ENCODE measurements at regions not wholly inside any gene's neighbourhood (a gene's known extent, or its start where the extent isn't known, plus 50 kb on each side); places are given as distances from the start of the nearest gene placed in this dataset.

DNA sequence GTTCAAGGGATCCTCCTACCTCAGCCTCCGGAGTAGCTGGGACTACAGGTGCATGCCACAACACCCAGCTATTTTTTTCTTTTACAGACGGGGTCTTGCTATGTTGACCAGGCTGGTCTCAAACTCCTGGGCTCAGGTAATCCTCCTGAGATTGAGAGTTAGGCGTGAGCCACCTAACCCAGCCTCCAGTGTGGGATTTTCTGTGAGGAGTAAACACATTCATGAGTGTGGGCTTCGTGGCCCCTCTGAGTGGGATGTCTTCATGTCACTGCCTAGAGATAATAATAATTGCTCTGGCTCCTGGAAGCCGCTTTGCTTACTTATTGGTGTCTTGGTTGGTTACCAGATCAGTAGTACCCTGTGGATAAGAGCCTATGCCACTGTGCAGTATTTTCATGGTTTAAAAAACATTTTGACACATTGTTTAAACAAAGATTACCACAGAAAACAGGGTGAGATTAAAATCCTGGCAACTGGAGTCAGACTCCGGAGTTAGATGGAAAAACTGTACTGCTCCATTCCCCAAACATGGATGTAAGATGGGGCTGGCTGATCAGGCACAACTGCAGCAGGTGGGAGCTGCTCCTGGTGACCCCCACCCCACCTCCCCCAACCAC, 159.1 kb upstream of the RAB4A start:
- no peak for DNase-seq (ENCODE audit: extremely low read depth, insufficient read length)
- H3K27me3 ChIP-seq (replicated peaks; ENCODE audit: control insufficient read depth, insufficient read depth, low read length), result no peaks in the 10 kb centered on the region; the same call in 1 of the 2 replicates
- H3K36me3 ChIP-seq (ENCODE audit: control insufficient read depth, insufficient read depth, low read length), result no peaks in the 10 kb centered on the region
- TF ChIP-seq, protein P1, sequence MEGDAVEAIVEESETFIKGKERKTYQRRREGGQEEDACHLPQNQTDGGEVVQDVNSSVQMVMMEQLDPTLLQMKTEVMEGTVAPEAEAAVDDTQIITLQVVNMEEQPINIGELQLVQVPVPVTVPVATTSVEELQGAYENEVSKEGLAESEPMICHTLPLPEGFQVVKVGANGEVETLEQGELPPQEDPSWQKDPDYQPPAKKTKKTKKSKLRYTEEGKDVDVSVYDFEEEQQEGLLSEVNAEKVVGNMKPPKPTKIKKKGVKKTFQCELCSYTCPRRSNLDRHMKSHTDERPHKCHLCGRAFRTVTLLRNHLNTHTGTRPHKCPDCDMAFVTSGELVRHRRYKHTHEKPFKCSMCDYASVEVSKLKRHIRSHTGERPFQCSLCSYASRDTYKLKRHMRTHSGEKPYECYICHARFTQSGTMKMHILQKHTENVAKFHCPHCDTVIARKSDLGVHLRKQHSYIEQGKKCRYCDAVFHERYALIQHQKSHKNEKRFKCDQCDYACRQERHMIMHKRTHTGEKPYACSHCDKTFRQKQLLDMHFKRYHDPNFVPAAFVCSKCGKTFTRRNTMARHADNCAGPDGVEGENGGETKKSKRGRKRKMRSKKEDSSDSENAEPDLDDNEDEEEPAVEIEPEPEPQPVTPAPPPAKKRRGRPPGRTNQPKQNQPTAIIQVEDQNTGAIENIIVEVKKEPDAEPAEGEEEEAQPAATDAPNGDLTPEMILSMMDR (IDR thresholded peaks at IDR 0.05; ENCODE audit: insufficient read depth, low read length, poor library complexity, severe bottlenecking), result no peak
- no peak overlapping the region for H3K4me3 ChIP-seq (replicated peaks; ENCODE audit: low read depth, low read length)

DNA sequence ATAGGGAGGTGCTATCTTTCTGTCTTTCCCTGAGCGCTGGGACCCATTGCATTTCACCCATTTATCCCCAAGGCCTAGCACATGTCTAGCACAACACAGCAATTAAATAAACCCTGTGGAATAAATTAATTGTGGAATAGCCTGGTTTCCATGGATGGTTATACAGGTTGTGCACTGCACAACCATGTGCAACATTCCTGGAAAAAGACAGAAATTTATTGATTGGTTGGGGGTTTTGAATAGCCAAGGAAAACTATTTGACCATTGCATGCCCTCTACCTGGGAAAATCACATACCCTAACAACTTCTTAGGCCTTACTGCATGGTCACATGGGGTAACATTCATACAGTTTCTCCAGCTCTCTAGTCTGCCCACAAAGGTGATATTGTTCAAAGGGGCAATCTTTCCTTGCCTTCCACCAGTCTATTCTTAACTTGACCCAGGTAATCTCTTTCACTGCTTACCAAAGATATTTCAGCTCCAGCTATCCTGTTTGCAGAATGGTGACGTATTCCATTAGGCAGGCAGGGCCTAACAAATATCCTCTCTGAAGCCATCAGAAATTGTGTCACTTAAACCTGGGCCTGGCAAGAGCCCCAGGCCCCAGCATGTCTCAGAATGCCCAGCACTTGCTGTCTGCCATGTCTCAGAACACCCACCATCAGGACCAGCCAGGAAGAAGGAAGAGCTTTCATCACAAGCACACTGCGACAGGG, 157.9 kb upstream of the RAB4A start:
- Histone ChIP-seq H3K27me3 (replicated peaks; ENCODE audit: control insufficient read depth, insufficient read depth, low read length) (no peaks in the 10 kb centered on the region; the same call in 1 of the 2 replicates), H3K36me3 (ENCODE audit: control insufficient read depth, insufficient read depth, low read length) (no peaks in the 10 kb centered on the region), H3K4me3 (replicated peaks; ENCODE audit: low read depth, low read length) (no peak overlapping the region)
- TF ChIP-seq, protein P1 (IDR thresholded peaks at IDR 0.05; ENCODE audit: insufficient read depth, low read length, poor library complexity, severe bottlenecking), result no peak
- no peak for DNase-seq (ENCODE audit: extremely low read depth, insufficient read length)

DNA sequence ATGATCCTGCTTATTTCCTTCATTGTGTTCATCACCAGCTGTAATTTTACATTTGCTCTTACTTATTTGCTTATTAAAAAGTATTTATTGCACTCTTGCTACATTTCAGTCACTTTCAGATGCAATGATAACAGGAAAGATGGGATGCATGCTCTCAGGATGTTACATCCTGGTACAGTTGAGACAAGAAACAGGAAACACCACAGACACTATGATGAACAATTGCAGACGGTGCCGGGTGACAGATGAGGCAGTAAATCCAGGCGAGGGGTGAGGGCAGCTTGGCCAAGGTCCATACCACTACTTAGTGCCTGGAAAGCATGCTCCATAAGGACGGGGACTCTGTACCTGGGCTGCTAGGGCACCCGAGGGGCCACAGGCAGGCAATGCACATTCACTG, 156.6 kb upstream of the RAB4A start:
- Histone ChIP-seq H3K4me3 (replicated peaks; ENCODE audit: low read depth, low read length) (no peak overlapping the region), H3K27me3 (replicated peaks; ENCODE audit: control insufficient read depth, insufficient read depth, low read length) (no peaks in the 10 kb centered on the region; the same call in 1 of the 2 replicates), H3K36me3 (ENCODE audit: control insufficient read depth, insufficient read depth, low read length) (no peaks in the 10 kb centered on the region)
- TF ChIP-seq, protein P1 (IDR thresholded peaks at IDR 0.05; ENCODE audit: insufficient read depth, low read length, poor library complexity, severe bottlenecking), result no peak
- no peak for DNase-seq (ENCODE audit: extremely low read depth, insufficient read length)

DNA sequence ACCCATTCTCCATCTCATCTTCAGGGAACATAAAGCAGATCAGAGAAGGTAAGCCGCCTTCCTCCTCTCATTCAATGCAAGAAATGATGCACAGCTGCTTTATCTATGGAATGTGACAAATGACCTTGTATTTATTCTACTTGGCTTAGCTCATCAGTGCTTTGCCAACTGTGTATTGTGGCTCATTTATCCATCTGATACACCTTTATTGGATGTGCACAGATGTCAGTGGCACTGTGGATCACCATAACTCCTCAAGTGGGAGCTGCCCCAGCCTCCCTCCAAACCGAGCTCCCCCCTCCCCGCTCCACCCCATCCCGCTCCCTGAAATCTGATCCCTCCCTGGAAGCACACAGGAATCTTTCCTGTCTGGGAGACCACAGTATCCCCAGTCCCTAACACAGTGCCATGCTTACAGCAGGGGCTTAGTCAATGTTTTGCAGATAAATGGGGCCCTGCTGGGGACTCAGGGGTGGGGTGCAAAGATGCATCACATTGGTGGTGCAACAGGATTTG, 156.0 kb upstream of the RAB4A start:
- Histone ChIP-seq H3K27me3 (replicated peaks; ENCODE audit: control insufficient read depth, insufficient read depth, low read length) (no peaks in the 10 kb centered on the region; the same call in 1 of the 2 replicates), H3K4me3 (replicated peaks; ENCODE audit: low read depth, low read length) (no peak overlapping the region), H3K36me3 (ENCODE audit: control insufficient read depth, insufficient read depth, low read length) (no peaks in the 10 kb centered on the region)
- TF ChIP-seq, protein P1 (IDR thresholded peaks at IDR 0.05; ENCODE audit: insufficient read depth, low read length, poor library complexity, severe bottlenecking), result no peak
- DNase-seq (ENCODE audit: extremely low read depth, insufficient read length), result no peak

- Histone ChIP-seq H3K4me3 (replicated peaks; ENCODE audit: low read depth, low read length) (no peak overlapping the region), H3K36me3 (ENCODE audit: control insufficient read depth, insufficient read depth, low read length) (no peaks in the 10 kb centered on the region), H3K27me3 (replicated peaks; ENCODE audit: control insufficient read depth, insufficient read depth, low read length) (no peaks in the 10 kb centered on the region; the same call in 1 of the 2 replicates)
- no peak for DNase-seq (ENCODE audit: extremely low read depth, insufficient read length)
- TF ChIP-seq, protein P1 (IDR thresholded peaks at IDR 0.05; ENCODE audit: insufficient read depth, low read length, poor library complexity, severe bottlenecking), result no peak
Observed at GRCh38 chr1:229116114-229116513, 154.8 kb upstream of the RAB4A start.
